GM23248 (cell line): ENCODE measurements at regions not wholly inside any gene's neighbourhood (a gene's known extent, or its start where the extent isn't known, plus 50 kb on each side); places are given as distances from the start of the nearest gene placed in this dataset.
A peak's percentile ranks its signal among the peaks of the same experiment; 100 is the strongest.

Experiments
- DNase-seq: peaks from one replicate; pipeline ENCODE4 v3.0.0-alpha.2; 2015
- H2AFZ ChIP-seq: fragments of 200-600 bp; sonication (generic); 2 replicates; pipeline ENCODE4 v1.6.1; 2016; ENCODE audit warnings: antibody characterized with exemption
- H3F3A ChIP-seq: fragments of 200-600 bp; sonication (generic); 2 replicates; pipeline ENCODE4 v1.6.1; 2016; ENCODE audit warnings: mild to moderate bottlenecking, antibody characterized with exemption, mixed run types; ENCODE audit not compliant: insufficient read depth
- H3K27ac ChIP-seq: fragments of 200-600 bp; sonication (generic); 2 replicates; pipeline ENCODE4 v1.5.1; 2016; ENCODE audit warnings: mild to moderate bottlenecking
- H3K27me3 ChIP-seq: fragments of 200-600 bp; sonication (generic); replicated peaks from 2 replicates; pipeline ENCODE4 v1.6.1; 2016; ENCODE audit warnings: mild to moderate bottlenecking; ENCODE audit not compliant: insufficient read depth
- H3K36me3 ChIP-seq: fragments of 200-600 bp; sonication (generic); 2 replicates; pipeline ENCODE4 v1.6.1; 2016; ENCODE audit warnings: low read depth, mild to moderate bottlenecking
- H3K4me1 ChIP-seq: fragments of 200-600 bp; sonication (generic); 2 replicates; pipeline ENCODE4 v1.6.1; 2016; ENCODE audit warnings: mild to moderate bottlenecking; ENCODE audit not compliant: insufficient read depth
- H3K4me2 ChIP-seq: fragments of 200-600 bp; sonication (generic); one replicate; pipeline ENCODE4 v1.6.1; 2016; ENCODE audit warnings: mild to moderate bottlenecking; ENCODE audit not compliant: unreplicated experiment
- H3K4me3 ChIP-seq: fragments of 200-600 bp; sonication (generic); 2 replicates; pipeline ENCODE4 v1.5.1; 2016; ENCODE audit warnings: mild to moderate bottlenecking
- H3K79me2 ChIP-seq: fragments of 200-600 bp; sonication (generic); 2 replicates; pipeline ENCODE4 v1.6.1; 2016; ENCODE audit warnings: mild to moderate bottlenecking; ENCODE audit not compliant: insufficient read depth
- H3K9ac ChIP-seq: fragments of 200-600 bp; sonication (generic); 2 replicates; pipeline ENCODE4 v1.6.1; 2016; ENCODE audit warnings: mild to moderate bottlenecking
- H3K9me2 ChIP-seq: fragments of 200-600 bp; sonication (generic); 2 replicates; pipeline ENCODE4 v1.6.1; 2016; ENCODE audit warnings: mixed run types, mild to moderate bottlenecking, moderate library complexity; ENCODE audit not compliant: insufficient read depth
- H3K9me3 ChIP-seq: fragments of 200-600 bp; sonication (generic); one replicate; pipeline ENCODE4 v1.6.1; 2017; ENCODE audit warnings: low read depth
- H4K20me1 ChIP-seq: fragments of 200-600 bp; sonication (generic); 2 replicates; pipeline ENCODE4 v1.6.0; 2016; ENCODE audit not compliant: insufficient read depth
- EZH2 ChIP-seq: fragments of 200-600 bp; sonication (generic); IDR thresholded peaks from 2 replicates; pipeline ENCODE4 v1.6.1; 2018; ENCODE audit warnings: antibody characterized with exemption, mild to moderate bottlenecking; ENCODE audit not compliant: insufficient read depth, poor library complexity, severe bottlenecking
- EZH2phosphoT487 ChIP-seq: fragments of 200-600 bp; sonication (generic); IDR thresholded peaks from 2 replicates; pipeline ENCODE4 v1.6.1; 2018; ENCODE audit warnings: antibody characterized with exemption, moderate library complexity, mild to moderate bottlenecking, low read depth; ENCODE audit not compliant: insufficient read depth
- WGBS, 2 experiments: methylation state at CpG; one replicate each; pipeline ENCODE4 v1.1.6; 2015 to 2017; ENCODE audit warnings: low lambda C conversion rate in 2 of 2, low coverage in 1 of 2; ENCODE audit errors: missing lambda C conversion rate in 2 of 2; 5-methylcytosine and 5-hydroxymethylcytosine counted together
- in situ Hi-C: fragments of 300-500 bp; cut with MboI; formaldehyde crosslinking; loops from 2 replicates; pipeline ENCODE4 v1.15.0; 2020

- no peaks in the 10 kb centered on the region for H3K27me3 ChIP-seq
- H4K20me1 ChIP-seq, result no peaks in the 10 kb centered on the region
- H2AFZ ChIP-seq, result no peak overlapping the region
- 0 out of 2 replicates have a peak, but pooled peaks cover 3% of the 10 kb centered on the region for H3K4me1 ChIP-seq
- DNase-seq, result no peak
- no peaks in the 10 kb centered on the region for H3K9me3 ChIP-seq
- H3K9me2 ChIP-seq, result no peaks in the 10 kb centered on the region
- H3K4me2 ChIP-seq, result no peak overlapping the region
- no peaks in the 10 kb centered on the region for H3K79me2 ChIP-seq
- H3F3A ChIP-seq, result no peaks in the 10 kb centered on the region
- no peak for TF ChIP-seq EZH2phosphoT487
- TF ChIP-seq EZH2, result no peak
- in situ Hi-C loops, result loop anchor here (25.0 kb wide), 2 partner anchors 184 to 434 kb away; partner anchors contain the start of gene HNRNPU
- no peak overlapping the region for H3K9ac ChIP-seq
- H3K27ac ChIP-seq, result no peak overlapping the region
- H3K4me3 ChIP-seq, result no peak overlapping the region
- H3K36me3 ChIP-seq, result no peaks in the 10 kb centered on the region
- WGBS, 2 experiments, result 81 to 87% methylated on average over 9 of the region's 9 CpGs
Observed at GRCh38 chr1:245046315-245046714, 108.5 kb upstream of the KIF26B start.

DNA sequence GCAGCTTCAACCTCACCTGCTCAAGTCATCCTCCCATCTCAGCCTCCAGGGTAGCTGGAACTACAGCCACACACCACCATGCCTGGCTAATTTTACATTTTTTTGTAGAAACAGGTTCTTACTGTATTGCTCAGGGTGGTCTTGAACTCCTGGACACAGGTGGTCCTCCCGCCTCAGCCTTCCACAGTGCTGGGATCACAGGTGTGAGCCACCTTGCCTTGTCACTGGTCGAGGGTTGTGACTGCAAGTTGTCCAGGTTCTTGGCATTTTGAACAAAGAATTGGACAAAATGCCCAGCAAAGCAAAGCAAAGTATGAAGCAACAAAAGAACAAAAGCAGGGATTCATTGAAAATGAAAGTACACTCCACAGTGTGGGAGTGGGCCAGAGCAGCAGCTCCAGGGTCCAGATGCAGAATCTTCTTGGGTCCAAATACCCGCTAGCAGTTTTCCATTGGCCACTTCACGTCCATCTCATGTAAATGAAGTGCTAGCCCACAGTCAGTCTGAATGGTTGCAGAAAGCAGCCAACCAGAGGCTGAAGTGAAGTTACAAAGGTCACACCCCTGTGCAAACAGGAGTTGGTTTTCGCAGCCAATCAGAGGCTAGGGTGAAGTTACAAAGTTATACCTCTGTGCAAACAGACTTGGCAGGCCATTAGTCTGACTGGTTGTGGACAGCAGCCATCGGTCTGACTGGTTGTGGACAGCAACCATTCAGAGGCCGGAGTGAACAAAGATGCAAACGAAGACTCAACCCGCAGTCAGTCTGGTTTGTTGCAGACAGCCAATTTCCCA is 109.5 kb upstream of the KIF26B start:
- H4K20me1 ChIP-seq, result no peaks in the 10 kb centered on the region
- no peak overlapping the region for H3K4me2 ChIP-seq
- no peaks in the 10 kb centered on the region for H3K9me3 ChIP-seq
- DNase-seq, result peak; percentile 8
- H3K36me3 ChIP-seq, result no peaks in the 10 kb centered on the region
- 0 out of 2 replicates have a peak, but pooled peaks cover 3% of the 10 kb centered on the region for H3K4me1 ChIP-seq
- H3F3A ChIP-seq, result no peaks in the 10 kb centered on the region
- 86 to 89% methylated on average over 9 of the region's 9 CpGs for WGBS, 2 experiments
- H3K9ac ChIP-seq, result no peak overlapping the region
- in situ Hi-C loops, result loop anchor here (25.0 kb wide), 2 partner anchors 183 to 433 kb away; partner anchors contain the start of gene HNRNPU
- H3K9me2 ChIP-seq, result no peaks in the 10 kb centered on the region
- no peak overlapping the region for H2AFZ ChIP-seq
- TF ChIP-seq EZH2 (no peak), EZH2phosphoT487 (no peak)
- no peak overlapping the region for H3K4me3 ChIP-seq
- H3K27me3 ChIP-seq, result no peaks in the 10 kb centered on the region
- no peak overlapping the region for H3K27ac ChIP-seq
- H3K79me2 ChIP-seq, result no peaks in the 10 kb centered on the region

- Histone ChIP-seq H3F3A (no peaks in the 10 kb centered on the region), H3K9me3 (no peaks in the 10 kb centered on the region), H3K36me3 (no peaks in the 10 kb centered on the region), H3K79me2 (no peaks in the 10 kb centered on the region), H3K4me2 (no peak overlapping the region), H4K20me1 (no peaks in the 10 kb centered on the region), H3K4me1 (0 out of 2 replicates have a peak, but pooled peaks cover 3% of the 10 kb centered on the region), H3K9me2 (no peaks in the 10 kb centered on the region), H3K27ac (no peak overlapping the region), H2AFZ (no peak overlapping the region), H3K4me3 (no peak overlapping the region), H3K27me3 (no peaks in the 10 kb centered on the region), H3K9ac (no peak overlapping the region)
- no peak for DNase-seq
- in situ Hi-C loops, result loop anchor here (25.0 kb wide), 2 partner anchors 181 to 431 kb away; partner anchors contain the start of gene HNRNPU
- TF ChIP-seq EZH2 (no peak), EZH2phosphoT487 (no peak)
- WGBS, 2 experiments, result 72 to 76% methylated on average over 6 of the region's 6 CpGs
Observed at GRCh38 chr1:245043611-245043940, 111.2 kb upstream of the KIF26B start.

- TF ChIP-seq EZH2, result no peak
- Histone ChIP-seq H2AFZ (no peak overlapping the region), H3K4me2 (no peak overlapping the region), H3K27ac (no peak overlapping the region), H3F3A (no peaks in the 10 kb centered on the region), H3K9me2 (no peaks in the 10 kb centered on the region), H3K4me1 (0 out of 2 replicates have a peak, but pooled peaks cover 3% of the 10 kb centered on the region), H3K9me3 (no peaks in the 10 kb centered on the region), H3K9ac (no peak overlapping the region), H4K20me1 (no peaks in the 10 kb centered on the region), H3K79me2 (no peaks in the 10 kb centered on the region), H3K27me3 (no peaks in the 10 kb centered on the region), H3K36me3 (no peaks in the 10 kb centered on the region), H3K4me3 (no peak overlapping the region)
- in situ Hi-C loops, result loop anchor here (25.0 kb wide), 2 partner anchors 179 to 429 kb away; partner anchors contain the start of gene HNRNPU
- 80 to 84% methylated on average over 9 of the region's 9 CpGs for WGBS, 2 experiments
- DNase-seq, result no peak
Observed at GRCh38 chr1:245041058-245041698, 113.6 kb upstream of the KIF26B start.
